SKM-1 (cell line): ENCODE measurements at regions not wholly inside any gene's neighbourhood (a gene's known extent, or its start where the extent isn't known, plus 50 kb on each side); places are given as distances from the start of the nearest gene placed in this dataset.
A peak's percentile ranks its signal among the peaks of the same experiment; 100 is the strongest.

Experiments used
- DNase-seq: peaks from one replicate; lab custom pipeline; 2025; ENCODE audit not compliant: unreplicated experiment; lab: John Stamatoyannopoulos, UW

DNA sequence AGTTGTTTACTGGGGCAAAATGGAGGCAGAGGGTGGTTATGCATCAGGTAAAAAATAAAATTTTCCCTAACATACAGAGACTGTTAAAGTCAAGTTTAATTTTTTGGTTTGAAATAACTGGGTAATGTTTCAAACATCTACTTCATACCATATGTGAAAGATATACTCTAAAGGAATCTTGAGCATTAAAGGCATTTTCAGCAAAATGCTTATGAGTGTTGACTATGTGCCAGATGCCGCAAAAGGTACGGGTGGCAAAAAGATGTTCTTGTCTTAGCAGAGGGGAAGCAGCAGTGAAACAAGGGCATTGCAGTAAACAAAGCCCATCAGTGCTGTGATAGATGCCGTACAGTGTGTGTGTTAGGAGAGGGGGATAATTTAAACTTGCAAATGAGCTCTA lies 263.1 kb upstream of the ID2 start:
- DNase-seq: no peak

- DNase-seq: no peak
Measured at GRCh38 chr2:8421658-8422449, 260.0 kb upstream of the ID2 start.

GRCh38 chr2:8422450-8422800 lies 259.4 kb upstream of the ID2 start:
- DNase-seq: no peak

GRCh38 chr2:8424997-8425900 lies 256.6 kb upstream of the ID2 start:
- DNase-seq: no peak

GRCh38 chr2:8426550-8426949 lies 255.3 kb upstream of the ID2 start:
- DNase-seq: no peak

DNA sequence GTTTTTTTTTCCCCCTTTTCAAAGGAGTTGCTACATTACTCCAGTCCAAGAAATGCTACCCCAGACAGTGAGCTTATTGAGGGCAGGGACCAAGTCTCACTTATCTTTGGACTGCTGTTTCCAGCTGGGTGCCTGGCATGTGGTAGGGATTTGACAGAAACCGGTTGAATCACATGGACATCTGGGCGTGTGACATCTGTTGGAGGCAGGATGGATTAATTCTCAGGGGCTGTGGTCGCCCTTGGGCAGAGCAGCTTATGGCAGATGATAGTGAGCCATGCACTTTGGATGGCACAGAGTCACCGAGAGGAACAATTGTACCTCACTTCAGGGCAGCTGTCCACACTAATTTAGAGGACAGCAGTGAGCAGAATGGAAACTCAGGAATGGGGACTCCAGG lies 254.6 kb upstream of the ID2 start:
- no peak for DNase-seq

DNA sequence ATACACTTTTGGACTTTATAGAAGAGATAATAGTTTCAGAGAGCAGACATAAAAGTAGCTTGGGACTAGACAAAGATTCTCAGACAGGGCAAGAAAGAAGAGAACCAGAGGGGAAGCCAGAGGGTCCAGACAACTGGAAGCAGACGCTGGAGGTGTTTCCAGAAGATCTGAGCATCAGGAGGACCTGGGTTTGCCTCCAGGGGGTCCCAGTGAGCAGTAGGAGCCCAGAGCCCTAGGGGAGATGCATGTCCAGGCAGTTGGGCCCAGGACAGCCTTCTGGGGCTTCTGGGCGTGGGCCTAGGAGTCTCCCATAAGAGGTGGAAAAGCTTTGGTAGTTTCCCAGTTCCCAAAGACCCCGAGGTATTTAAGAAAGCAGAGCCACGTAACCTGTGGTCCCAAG lies 251.2 kb upstream of the ID2 start:
- DNase-seq: no peak

DNA sequence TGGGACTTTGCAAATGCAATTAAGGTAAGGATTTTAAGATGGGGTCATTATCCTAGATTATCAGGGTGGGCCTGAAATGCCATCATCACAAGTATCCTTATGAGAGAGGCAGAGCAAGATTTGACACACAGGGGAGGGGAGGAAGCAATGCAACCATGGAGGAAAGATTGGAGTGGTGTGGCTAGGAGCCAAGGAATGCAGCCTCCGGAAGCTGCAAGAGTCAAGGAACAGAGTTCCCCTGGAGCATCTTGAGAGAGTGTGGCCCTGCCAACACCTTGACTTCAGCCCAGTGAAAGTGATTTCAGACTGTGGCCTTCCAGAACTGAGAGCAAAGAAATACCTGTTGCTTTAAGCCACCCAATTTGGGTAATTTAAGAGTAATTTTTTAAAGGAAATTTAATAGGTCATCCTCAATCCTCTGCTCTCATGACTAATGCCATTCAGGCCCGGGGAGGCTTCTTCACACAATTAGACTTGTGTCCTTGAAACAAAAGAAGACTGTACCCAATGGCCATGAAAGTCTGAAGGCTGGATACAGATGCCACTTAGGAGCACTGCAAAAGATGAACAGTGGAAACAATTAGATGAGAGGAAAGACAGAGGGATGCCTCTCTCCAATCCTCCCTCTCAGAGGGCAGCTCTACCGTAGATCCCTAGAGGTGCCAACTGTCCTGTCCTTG lies 250.3 kb upstream of the ID2 start:
- no peak for DNase-seq

- DNase-seq: no peak
Measured at GRCh38 chr2:8432706-8433336, 249.0 kb upstream of the ID2 start.

DNA sequence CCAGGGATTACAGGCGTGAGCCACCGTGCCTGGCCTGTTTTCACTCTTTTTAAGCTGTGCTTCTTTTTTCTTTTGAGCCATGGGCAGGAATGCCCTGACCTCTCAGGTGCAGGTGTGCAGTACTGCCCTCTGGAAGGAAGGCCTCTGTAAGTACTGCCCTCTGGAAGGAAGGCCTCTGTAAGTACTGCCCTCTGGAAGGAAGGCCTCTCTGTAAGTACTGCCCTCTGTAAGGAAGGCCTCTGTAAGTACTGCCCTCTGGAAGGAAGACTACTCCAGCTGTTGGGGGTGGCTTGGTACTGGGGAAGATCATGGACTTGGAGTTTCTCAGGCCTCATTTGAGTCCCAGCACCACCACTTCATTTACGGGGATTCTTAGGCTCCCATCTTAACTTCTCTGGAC lies 248.5 kb upstream of the ID2 start:
- DNase-seq: no peak

- DNase-seq: no peak
Measured at GRCh38 chr2:8435608-8436007, 246.2 kb upstream of the ID2 start.

DNA sequence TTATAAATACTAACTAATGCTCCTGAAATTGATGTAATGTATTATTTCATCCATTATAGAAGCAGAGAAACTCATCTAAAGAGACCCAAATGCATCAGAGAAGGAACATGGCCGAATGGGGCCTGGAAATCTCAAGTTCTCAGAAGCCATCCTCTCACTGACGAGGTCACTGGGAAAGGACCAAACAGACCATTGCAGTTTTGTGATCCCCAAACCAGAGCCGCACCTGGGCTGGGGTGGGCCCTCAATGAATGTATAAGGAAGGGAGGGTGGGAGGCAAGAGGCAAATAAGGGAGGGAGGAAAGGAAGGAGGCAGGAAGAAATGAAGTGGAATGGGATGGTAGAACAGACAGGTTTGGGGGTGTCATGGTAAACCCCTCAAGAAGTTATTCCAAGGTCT lies 245.3 kb upstream of the ID2 start:
- no peak for DNase-seq

GRCh38 chr2:8437228-8437948 lies 244.5 kb upstream of the ID2 start:
- no peak for DNase-seq

DNA sequence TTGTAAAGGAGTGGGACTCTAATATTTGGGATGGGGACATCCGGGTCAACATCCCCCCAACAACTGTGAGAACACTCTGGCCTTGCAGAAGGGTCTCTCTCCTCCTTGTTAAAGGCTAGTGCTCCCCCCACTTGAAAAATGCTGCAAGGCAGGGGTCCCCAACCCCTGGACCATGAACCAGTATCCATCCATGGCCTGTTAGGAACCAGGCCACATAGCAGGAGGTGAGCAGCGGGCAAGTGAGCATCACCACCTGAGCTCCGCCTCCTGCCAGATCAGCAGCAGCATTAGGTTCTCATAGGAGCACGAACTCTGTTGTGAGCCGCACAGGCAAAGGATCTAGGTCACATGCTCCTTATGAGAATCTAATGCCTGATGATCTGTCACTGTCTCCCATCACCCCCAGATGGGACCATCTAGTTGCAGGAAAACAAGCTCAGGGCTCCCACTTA lies 243.9 kb upstream of the ID2 start:
- no peak for DNase-seq

DNA sequence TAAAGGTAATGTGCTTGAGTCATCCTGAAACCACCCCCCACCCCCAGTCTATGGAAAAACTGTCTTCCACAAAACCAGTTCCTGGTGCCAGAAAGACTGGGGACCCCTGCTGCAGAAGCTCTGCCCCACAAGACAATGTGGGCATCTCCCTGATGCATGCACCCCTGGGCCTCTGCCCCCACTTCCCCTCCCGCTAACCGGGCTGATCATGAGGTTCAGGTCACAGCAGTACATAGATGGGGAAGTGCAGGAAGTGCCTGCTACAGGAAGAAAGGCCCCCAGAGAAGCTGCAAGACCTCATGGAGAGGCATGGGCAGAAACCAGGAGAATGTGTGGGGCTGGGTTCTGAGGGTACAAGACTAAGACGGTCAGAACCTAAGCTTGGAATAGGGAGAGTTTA lies 243.4 kb upstream of the ID2 start:
- peak; percentile 45 for DNase-seq

DNA sequence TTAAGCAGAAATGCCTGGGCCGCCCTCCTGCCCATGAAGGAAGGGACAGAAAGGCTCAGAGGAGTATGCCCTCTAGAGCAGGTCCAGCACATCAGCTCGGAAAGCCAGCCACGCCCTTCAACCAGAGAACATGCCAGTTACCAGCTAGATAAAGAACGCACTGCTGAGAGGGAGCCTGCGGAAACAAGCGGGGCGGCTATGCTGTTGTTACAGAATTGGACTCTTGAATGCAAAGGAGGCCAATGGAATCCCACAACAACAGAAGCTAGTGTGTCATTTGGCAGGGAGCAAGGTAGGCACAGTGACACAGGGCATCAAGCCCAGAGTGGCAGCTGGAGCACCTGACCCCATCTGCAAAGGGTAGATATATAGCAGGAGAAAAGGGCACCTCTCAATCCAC lies 242.9 kb upstream of the ID2 start:
- DNase-seq: no peak

GRCh38 chr2:8440029-8440778 lies 241.7 kb upstream of the ID2 start:
- DNase-seq: no peak

- no peak for DNase-seq
Measured at GRCh38 chr2:8441371-8441770, 240.5 kb upstream of the ID2 start.

GRCh38 chr2:8441986-8442385 lies 239.9 kb upstream of the ID2 start:
- no peak for DNase-seq
